ENCODE measurements at regions not wholly inside any gene's neighbourhood (a gene's known extent, or its start where the extent isn't known, plus 50 kb on each side); places are given as distances from the start of the nearest gene placed in this dataset.
"Not testable (repeated sequence)": the region's sequence is repeated elsewhere in the genome, so short reads cannot be mapped to it uniquely, and the experiment has no call there.

- not testable (repeated sequence) for DNase-seq; H3K27me3 Mint-ChIP-seq (ENCODE audit: insufficient read depth); H3K9me3 Mint-ChIP-seq
Measured at GRCh38 chr17:20695871-20696270, 116.3 kb downstream of the CDRT15L2 start.

DNA sequence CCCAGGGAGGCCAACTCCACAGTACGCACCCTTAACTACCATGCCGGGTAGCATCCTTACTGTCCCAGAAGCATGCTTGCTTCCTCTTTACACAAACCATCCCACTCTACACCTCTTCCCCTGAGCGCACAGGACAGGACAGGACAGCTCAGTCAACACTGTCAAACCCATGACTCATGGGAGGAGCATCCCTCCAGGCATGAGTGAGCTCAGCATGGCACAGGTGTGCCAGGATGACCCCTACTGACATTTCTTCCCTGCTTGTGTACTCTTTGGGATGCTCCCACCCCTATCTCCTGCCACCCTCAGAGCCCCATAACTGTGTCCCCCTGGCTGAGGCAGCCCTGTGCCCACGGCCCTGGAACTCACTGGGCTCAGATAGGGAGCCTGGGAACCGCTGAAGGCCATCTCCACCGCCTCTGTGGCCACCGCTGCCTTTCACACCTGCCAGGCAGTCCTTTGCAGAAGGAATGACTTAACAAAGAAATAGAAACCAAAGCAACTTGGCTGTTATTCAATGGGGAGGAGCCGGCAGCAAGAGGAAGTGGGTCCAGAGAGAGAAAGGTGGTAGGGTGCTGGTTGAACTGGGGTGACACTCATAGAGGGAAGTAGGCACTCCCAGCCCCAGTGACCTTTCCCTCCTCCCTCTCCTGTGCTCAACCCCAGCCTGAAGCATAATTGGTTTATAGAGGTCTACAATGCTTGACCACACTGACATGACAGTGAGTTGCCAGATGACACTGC lies 119.1 kb downstream of the CDRT15L2 start:
- H3K36me3 Mint-ChIP-seq (ENCODE audit: low read depth); H3K27ac Mint-ChIP-seq; H3K9me3 Mint-ChIP-seq; H3K4me1 Mint-ChIP-seq (ENCODE audit: low read depth); H3K27me3 Mint-ChIP-seq (ENCODE audit: insufficient read depth); H3K4me3 Mint-ChIP-seq: not testable (repeated sequence)
- peak; percentile 48 for DNase-seq

More at GRCh38 chr17:20695871-20696270, 116.3 kb downstream of the CDRT15L2 start:
- not testable (repeated sequence) for H3K4me3 Mint-ChIP-seq; H3K27ac Mint-ChIP-seq; H3K36me3 Mint-ChIP-seq (ENCODE audit: low read depth); H3K4me1 Mint-ChIP-seq (ENCODE audit: low read depth)

DNA sequence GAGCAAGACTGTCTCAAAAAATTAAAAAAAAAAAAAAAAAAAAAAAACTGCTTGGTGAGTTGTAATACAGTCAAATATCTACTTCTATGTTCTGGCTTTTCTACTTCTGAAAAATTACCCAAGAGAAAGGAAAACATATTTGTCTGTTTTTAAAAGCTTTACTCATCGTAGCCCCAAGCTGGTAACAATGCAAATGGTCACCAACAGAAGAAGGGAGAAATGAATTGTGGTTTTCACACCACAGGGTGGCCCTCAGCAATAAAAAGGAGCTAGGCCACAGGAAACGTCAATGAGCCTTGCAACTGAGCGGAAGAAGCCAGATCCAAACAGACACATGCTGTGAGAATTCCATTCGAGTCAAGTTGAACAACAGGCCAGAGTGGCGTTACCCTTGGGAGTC lies 121.0 kb downstream of the CDRT15L2 start:
- H3K27me3 Mint-ChIP-seq (ENCODE audit: insufficient read depth); H3K9me3 Mint-ChIP-seq; H3K27ac Mint-ChIP-seq; DNase-seq; H3K4me1 Mint-ChIP-seq (ENCODE audit: low read depth); H3K4me3 Mint-ChIP-seq; H3K36me3 Mint-ChIP-seq (ENCODE audit: low read depth): not testable (repeated sequence)

GRCh38 chr17:20701366-20701765 lies 121.8 kb downstream of the CDRT15L2 start:
- H3K9me3 Mint-ChIP-seq; H3K27ac Mint-ChIP-seq; H3K4me1 Mint-ChIP-seq (ENCODE audit: low read depth); H3K36me3 Mint-ChIP-seq (ENCODE audit: low read depth); H3K4me3 Mint-ChIP-seq; H3K27me3 Mint-ChIP-seq (ENCODE audit: insufficient read depth); DNase-seq: not testable (repeated sequence)

DNA sequence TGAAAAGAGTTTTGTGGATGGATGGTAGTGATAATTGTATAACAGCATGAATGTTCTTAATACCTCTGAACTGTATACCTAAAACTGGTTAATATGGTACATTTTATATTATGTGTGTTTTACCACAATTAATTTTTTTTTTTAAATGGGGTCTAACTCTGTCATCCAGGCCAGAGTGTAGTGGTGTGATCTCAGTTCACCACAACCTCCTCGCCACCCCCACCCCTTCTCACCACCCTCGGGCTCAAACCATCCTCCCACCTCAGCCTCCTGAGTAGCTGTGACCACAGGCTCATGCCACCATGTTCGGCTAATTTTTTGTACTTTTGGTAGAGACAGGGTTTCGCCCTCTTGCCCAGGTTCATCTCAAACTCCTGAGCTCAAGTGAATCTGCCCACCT lies 123.2 kb downstream of the CDRT15L2 start:
- Mint-ChIP-seq H3K36me3 (ENCODE audit: low read depth) (no peaks in the 10 kb centered on the region), H3K4me1 (ENCODE audit: low read depth) (peaks cover 14% of the 10 kb centered on the region; the same call in 1 of the 2 replicates), H3K4me3 (no peak overlapping the region), H3K27me3 (ENCODE audit: insufficient read depth) (peaks cover 6% of the 10 kb centered on the region), H3K9me3 (no peaks in the 10 kb centered on the region), H3K27ac (no peak overlapping the region)
- TF ChIP-seq, protein P1, sequence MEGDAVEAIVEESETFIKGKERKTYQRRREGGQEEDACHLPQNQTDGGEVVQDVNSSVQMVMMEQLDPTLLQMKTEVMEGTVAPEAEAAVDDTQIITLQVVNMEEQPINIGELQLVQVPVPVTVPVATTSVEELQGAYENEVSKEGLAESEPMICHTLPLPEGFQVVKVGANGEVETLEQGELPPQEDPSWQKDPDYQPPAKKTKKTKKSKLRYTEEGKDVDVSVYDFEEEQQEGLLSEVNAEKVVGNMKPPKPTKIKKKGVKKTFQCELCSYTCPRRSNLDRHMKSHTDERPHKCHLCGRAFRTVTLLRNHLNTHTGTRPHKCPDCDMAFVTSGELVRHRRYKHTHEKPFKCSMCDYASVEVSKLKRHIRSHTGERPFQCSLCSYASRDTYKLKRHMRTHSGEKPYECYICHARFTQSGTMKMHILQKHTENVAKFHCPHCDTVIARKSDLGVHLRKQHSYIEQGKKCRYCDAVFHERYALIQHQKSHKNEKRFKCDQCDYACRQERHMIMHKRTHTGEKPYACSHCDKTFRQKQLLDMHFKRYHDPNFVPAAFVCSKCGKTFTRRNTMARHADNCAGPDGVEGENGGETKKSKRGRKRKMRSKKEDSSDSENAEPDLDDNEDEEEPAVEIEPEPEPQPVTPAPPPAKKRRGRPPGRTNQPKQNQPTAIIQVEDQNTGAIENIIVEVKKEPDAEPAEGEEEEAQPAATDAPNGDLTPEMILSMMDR (IDR thresholded peaks at IDR 0.05) = no peak
- DNase-seq = no peak

DNA sequence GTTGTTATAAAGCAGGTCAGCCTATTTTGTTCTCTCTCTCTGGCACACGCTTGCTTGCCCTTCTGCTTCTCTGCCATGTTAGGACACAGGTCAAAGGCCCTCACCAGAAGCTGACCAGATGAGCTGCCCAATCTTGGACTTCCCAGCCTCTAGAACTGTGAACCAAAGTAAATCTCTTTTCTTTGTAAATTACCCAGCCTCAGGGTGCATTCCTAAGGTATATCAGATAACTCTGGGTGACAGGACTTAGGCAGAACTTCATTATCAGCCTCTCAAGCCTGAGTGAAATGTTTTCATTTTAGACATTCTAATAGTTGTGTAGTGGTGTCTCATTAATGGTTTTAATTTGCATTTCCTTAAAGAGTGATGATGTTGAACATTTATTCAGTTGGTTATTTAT lies 124.3 kb downstream of the CDRT15L2 start:
- H3K4me3 Mint-ChIP-seq = no peak overlapping the region
- TF ChIP-seq, protein P1 (IDR thresholded peaks at IDR 0.05) = no peak
- H3K27me3 Mint-ChIP-seq (ENCODE audit: insufficient read depth) = peaks cover 6% of the 10 kb centered on the region
- H3K9me3 Mint-ChIP-seq = no peaks in the 10 kb centered on the region
- H3K27ac Mint-ChIP-seq = no peak overlapping the region
- H3K4me1 Mint-ChIP-seq (ENCODE audit: low read depth) = peaks cover 11% of the 10 kb centered on the region; the same call in 1 of the 2 replicates
- no peaks in the 10 kb centered on the region for H3K36me3 Mint-ChIP-seq (ENCODE audit: low read depth)
- DNase-seq = no peak

DNA sequence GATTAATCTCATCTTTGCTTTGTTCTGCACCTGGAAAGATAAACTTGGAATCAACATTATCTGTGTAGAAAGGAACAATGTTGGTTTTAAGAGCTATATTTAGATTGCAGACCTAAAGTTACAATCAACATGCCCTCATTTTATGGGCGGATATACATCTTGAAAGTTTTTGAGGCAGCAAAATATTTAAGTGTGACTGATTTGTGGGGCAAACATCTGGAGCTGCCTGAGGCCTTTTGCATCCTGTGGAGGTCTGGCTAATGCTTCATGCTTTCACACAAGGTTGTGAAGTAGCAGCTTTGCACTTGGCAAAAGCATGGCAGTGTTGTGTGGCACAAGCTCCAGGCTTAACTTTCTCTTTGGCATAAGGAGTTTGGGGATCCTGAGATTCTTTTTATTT lies 125.7 kb downstream of the CDRT15L2 start:
- not testable (repeated sequence) for H3K9me3 Mint-ChIP-seq; H3K27me3 Mint-ChIP-seq (ENCODE audit: insufficient read depth); H3K36me3 Mint-ChIP-seq (ENCODE audit: low read depth); DNase-seq; H3K4me3 Mint-ChIP-seq; H3K4me1 Mint-ChIP-seq (ENCODE audit: low read depth); H3K27ac Mint-ChIP-seq

DNA sequence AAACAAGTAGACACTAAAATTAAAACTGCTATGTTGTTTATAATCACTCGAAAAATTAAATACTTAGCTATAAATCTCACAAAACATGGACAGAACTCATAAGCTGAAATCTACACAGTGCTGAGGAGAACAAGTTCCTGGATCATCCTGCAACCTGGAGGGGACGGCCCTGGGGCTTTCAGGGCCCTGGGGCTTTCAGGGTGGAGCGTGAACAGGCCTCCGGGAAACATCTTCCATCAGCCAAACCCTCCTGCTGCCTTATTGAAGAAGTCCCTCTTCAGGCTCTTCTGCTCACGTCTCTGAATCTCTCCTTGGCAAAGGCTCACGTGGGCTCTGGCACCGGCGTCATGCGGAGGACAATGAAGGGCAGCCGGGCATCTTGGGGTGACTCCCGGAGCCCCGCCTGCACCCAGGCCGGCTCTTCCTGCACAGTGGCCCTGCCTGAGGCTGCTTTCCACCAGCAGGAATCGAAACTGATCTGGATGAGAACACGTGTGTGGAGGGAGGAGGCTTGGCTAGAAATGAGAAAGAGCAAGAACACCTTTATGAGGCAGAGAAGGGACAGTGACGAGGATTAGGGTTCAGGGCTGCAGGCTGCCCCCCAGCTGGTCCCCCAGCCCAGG lies 127.3 kb downstream of the CDRT15L2 start:
- Mint-ChIP-seq H3K4me1 (ENCODE audit: low read depth) (peaks cover 7% of the 10 kb centered on the region; the same call in 1 of the 2 replicates), H3K27me3 (ENCODE audit: insufficient read depth) (peaks cover 4% of the 10 kb centered on the region), H3K36me3 (ENCODE audit: low read depth) (no peaks in the 10 kb centered on the region), H3K4me3 (peak overlapping the region; percentile 84), H3K9me3 (no peaks in the 10 kb centered on the region), H3K27ac (no peak overlapping the region)
- DNase-seq = no peak
- TF ChIP-seq, protein P1 (IDR thresholded peaks at IDR 0.05) = no peak

- H3K9me3 Mint-ChIP-seq; H3K27me3 Mint-ChIP-seq (ENCODE audit: insufficient read depth); H3K4me3 Mint-ChIP-seq; H3K4me1 Mint-ChIP-seq (ENCODE audit: low read depth); H3K27ac Mint-ChIP-seq; H3K36me3 Mint-ChIP-seq (ENCODE audit: low read depth); DNase-seq: not testable (repeated sequence)
Measured at GRCh38 chr17:20708821-20709220, 129.3 kb downstream of the CDRT15L2 start.

GRCh38 chr17:20716481-20716880 lies 137.0 kb downstream of the CDRT15L2 start:
- not testable (repeated sequence) for H3K4me1 Mint-ChIP-seq (ENCODE audit: low read depth); H3K4me3 Mint-ChIP-seq; H3K9me3 Mint-ChIP-seq; DNase-seq; H3K27ac Mint-ChIP-seq; H3K36me3 Mint-ChIP-seq (ENCODE audit: low read depth)
- peaks cover 11% of the 10 kb centered on the region for H3K27me3 Mint-ChIP-seq (ENCODE audit: insufficient read depth)

Measured in HFFc6 (cell line).